ENCODE measurements at regions not wholly inside any gene's neighbourhood (a gene's known extent, or its start where the extent isn't known, plus 50 kb on each side); places are given as distances from the start of the nearest gene placed in this dataset.

DNA sequence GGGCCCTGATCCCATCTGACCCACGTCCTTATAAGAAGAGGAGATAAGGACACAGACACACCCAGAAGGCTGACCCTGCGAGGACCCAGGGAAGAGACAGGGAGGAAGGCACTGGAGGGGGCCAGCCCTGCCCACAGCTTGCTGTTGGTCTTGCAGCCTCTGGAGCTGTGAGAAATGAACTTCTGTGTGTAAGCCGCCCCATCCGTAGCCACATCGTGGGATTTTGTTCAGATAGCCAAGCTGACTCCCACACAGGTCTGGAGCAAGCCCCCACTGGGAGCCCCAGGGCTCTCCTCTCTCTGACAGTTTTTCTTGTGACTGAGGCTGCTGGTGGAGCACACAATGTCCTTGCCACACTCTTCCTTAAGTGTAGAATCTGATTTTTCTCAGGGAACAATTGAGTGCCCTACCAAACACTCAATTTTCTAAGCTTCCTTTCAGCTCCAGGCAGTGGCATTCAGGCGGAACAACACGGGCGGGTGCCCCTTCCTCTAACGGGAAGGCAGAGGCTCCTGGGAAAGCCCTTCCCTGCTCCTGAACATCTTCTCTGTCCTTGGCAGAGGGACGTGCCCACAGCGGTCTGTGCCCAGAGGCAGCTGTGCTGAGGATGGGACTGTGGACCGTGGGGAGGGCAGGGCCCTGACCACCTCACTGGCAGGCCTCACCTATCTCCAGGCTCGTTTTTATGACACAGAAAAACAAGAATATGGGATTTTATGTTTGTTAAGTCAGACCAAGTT, 160.6 kb upstream of the SHH start:
- no peak overlapping the region for H3K4me3 ChIP-seq (ENCODE audit: low read length)
- no peaks in the 10 kb centered on the region for H3K27me3 ChIP-seq (ENCODE audit: insufficient read depth, low read length)
- H3K9ac ChIP-seq (ENCODE audit: low read depth, low read length): no peak overlapping the region
- no peaks in the 10 kb centered on the region for H3K36me3 ChIP-seq (ENCODE audit: insufficient read depth, low read length)
- H3K9me3 ChIP-seq (ENCODE audit: insufficient read depth, low read depth, low read length): no peaks in the 10 kb centered on the region
- H3K27ac ChIP-seq (ENCODE audit: low read depth, low read length): no peak overlapping the region
- WGBS: 95% methylated on average over 13 of the region's 13 CpGs
- no peaks in the 10 kb centered on the region for H3K4me1 ChIP-seq (ENCODE audit: insufficient read depth, low read length)

DNA sequence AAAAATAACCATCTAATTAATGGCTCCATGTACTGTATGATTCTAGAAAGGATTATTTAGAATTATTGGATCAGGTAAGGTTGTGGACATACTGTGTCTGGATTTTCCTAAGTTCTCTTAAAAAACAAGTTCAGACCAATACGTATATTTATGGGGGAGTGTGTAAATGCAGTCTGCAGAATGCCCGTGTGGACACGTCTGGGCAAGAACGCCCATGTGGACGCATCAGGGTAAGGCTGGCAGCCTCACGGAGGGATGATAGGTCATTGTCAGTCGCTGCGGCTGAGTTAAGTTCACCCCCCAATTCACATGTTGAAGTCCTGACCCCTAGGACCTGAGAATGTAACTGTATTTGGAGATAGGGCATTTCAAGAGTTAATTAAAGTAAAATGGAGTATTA, 160.0 kb upstream of the SHH start:
- Histone ChIP-seq H3K27ac (ENCODE audit: low read depth, low read length) (no peak overlapping the region), H3K9me3 (ENCODE audit: insufficient read depth, low read depth, low read length) (no peaks in the 10 kb centered on the region)

GRCh38 chr7:155971180-155971770, 159.0 kb upstream of the SHH start:
- WGBS: 93% methylated on average over 15 of the region's 15 CpGs

More for the DNA sequence above, 160.0 kb upstream of the SHH start:
- H3K36me3 ChIP-seq (ENCODE audit: insufficient read depth, low read length): no peaks in the 10 kb centered on the region
- 91% methylated on average over 8 of the region's 8 CpGs for WGBS
- no peak overlapping the region for H3K4me3 ChIP-seq (ENCODE audit: low read length)
- no peaks in the 10 kb centered on the region for H3K4me1 ChIP-seq (ENCODE audit: insufficient read depth, low read length)
- no peak overlapping the region for H3K9ac ChIP-seq (ENCODE audit: low read depth, low read length)
- H3K27me3 ChIP-seq (ENCODE audit: insufficient read depth, low read length): no peaks in the 10 kb centered on the region

DNA sequence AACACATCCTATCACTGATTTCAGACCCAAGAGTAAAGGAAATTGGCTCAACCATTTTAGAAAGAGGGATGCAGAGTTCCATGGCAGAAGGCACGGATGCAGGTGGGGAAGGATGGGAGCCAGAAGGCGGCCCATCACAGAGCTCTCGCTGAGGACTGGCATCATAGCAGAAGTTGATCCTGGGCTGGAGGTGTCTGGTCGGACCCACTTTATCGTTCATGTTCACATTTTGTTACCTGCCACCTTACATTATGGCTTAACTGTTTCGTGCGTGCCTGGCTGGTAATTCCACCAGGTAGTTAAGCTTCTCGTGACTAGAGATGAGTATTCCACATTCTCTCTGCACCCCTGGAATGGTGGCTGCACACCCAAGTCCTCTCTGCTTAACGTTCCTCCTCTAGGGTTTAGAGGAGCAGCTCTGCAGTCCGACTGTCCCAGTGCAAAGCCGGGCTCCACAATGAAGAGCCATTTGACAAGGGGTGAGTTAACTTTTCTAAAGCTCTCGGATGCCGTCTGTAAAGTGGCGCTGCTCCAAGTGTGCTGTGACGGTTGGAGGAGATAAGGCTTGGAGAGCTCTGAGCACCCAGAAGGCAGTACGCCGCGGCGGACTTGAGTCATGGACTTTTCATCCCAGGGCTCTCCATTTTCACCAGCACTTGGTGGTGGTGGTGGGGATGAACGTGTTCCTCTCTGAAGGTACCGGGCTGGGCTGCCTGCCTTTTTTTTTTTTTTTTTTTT, 157.1 kb upstream of the SHH start:
- Histone ChIP-seq H3K4me3 (ENCODE audit: low read length) (no peak overlapping the region), H3K27me3 (ENCODE audit: insufficient read depth, low read length) (no peaks in the 10 kb centered on the region)
- 96% methylated on average over 20 of the region's 21 CpGs for WGBS

More at GRCh38 chr7:155971180-155971770, 159.0 kb upstream of the SHH start:
- H3K4me3 ChIP-seq (ENCODE audit: low read length): no peak overlapping the region
- H3K9me3 ChIP-seq (ENCODE audit: insufficient read depth, low read depth, low read length): no peaks in the 10 kb centered on the region
- H3K36me3 ChIP-seq (ENCODE audit: insufficient read depth, low read length): no peaks in the 10 kb centered on the region
- H3K4me1 ChIP-seq (ENCODE audit: insufficient read depth, low read length): no peaks in the 10 kb centered on the region
- no peak overlapping the region for H3K27ac ChIP-seq (ENCODE audit: low read depth, low read length)
- no peaks in the 10 kb centered on the region for H3K27me3 ChIP-seq (ENCODE audit: insufficient read depth, low read length)
- no peak overlapping the region for H3K9ac ChIP-seq (ENCODE audit: low read depth, low read length)

GRCh38 chr7:155965010-155965409, 152.7 kb upstream of the SHH start:
- no peak overlapping the region for H3K4me3 ChIP-seq (ENCODE audit: low read length)
- H3K36me3 ChIP-seq (ENCODE audit: insufficient read depth, low read length): no peaks in the 10 kb centered on the region
- H3K9me3 ChIP-seq (ENCODE audit: insufficient read depth, low read depth, low read length): no peaks in the 10 kb centered on the region
- H3K27ac ChIP-seq (ENCODE audit: low read depth, low read length): no peak overlapping the region
- H3K27me3 ChIP-seq (ENCODE audit: insufficient read depth, low read length): no peaks in the 10 kb centered on the region
- WGBS: 91% methylated on average over 7 of the region's 7 CpGs
- H3K9ac ChIP-seq (ENCODE audit: low read depth, low read length): no peak overlapping the region
- H3K4me1 ChIP-seq (ENCODE audit: insufficient read depth, low read length): no peaks in the 10 kb centered on the region

More for the DNA sequence above, 157.1 kb upstream of the SHH start:
- no peaks in the 10 kb centered on the region for H3K4me1 ChIP-seq (ENCODE audit: insufficient read depth, low read length)
- H3K36me3 ChIP-seq (ENCODE audit: insufficient read depth, low read length): no peaks in the 10 kb centered on the region
- H3K27ac ChIP-seq (ENCODE audit: low read depth, low read length): no peak overlapping the region
- no peaks in the 10 kb centered on the region for H3K9me3 ChIP-seq (ENCODE audit: insufficient read depth, low read depth, low read length)
- no peak overlapping the region for H3K9ac ChIP-seq (ENCODE audit: low read depth, low read length)

- H3K4me1 ChIP-seq (ENCODE audit: insufficient read depth, low read length): no peaks in the 10 kb centered on the region
- WGBS: 92% methylated on average over 9 of the region's 9 CpGs
- no peak overlapping the region for H3K9ac ChIP-seq (ENCODE audit: low read depth, low read length)
- H3K4me3 ChIP-seq (ENCODE audit: low read length): no peak overlapping the region
- H3K27ac ChIP-seq (ENCODE audit: low read depth, low read length): no peak overlapping the region
- no peaks in the 10 kb centered on the region for H3K36me3 ChIP-seq (ENCODE audit: insufficient read depth, low read length)
- no peaks in the 10 kb centered on the region for H3K27me3 ChIP-seq (ENCODE audit: insufficient read depth, low read length)
- H3K9me3 ChIP-seq (ENCODE audit: insufficient read depth, low read depth, low read length): no peaks in the 10 kb centered on the region
Measured at GRCh38 chr7:155964543-155964942, 152.3 kb upstream of the SHH start.

DNA sequence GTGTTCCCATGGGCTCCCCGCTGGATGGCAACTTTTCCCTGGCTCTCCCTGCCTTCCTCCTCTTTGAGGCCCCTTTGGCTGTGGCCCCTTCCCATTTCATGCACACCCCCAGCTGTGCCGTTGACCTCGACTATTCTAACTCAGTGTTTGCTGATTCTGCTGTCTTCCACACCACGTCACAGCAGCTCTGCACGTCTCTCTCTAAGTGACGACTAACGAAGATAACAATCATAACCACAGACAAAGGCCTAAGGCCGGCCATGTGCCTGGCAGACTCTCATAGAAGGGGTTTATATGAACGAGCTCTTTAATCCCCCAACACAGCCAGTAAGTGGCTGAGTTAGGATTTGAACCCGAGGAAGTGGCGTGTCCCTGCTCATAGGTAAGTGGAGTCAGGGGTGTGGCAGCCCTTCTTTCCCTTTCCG, 151.5 kb upstream of the SHH start:
- H3K9me3 ChIP-seq (ENCODE audit: insufficient read depth, low read depth, low read length): no peaks in the 10 kb centered on the region
- no peaks in the 10 kb centered on the region for H3K27me3 ChIP-seq (ENCODE audit: insufficient read depth, low read length)
- H3K9ac ChIP-seq (ENCODE audit: low read depth, low read length): no peak overlapping the region
- no peaks in the 10 kb centered on the region for H3K36me3 ChIP-seq (ENCODE audit: insufficient read depth, low read length)
- H3K4me3 ChIP-seq (ENCODE audit: low read length): no peak overlapping the region
- H3K27ac ChIP-seq (ENCODE audit: low read depth, low read length): no peak overlapping the region
- H3K4me1 ChIP-seq (ENCODE audit: insufficient read depth, low read length): no peaks in the 10 kb centered on the region
- 89% methylated on average over 12 of the region's 12 CpGs for WGBS

DNA sequence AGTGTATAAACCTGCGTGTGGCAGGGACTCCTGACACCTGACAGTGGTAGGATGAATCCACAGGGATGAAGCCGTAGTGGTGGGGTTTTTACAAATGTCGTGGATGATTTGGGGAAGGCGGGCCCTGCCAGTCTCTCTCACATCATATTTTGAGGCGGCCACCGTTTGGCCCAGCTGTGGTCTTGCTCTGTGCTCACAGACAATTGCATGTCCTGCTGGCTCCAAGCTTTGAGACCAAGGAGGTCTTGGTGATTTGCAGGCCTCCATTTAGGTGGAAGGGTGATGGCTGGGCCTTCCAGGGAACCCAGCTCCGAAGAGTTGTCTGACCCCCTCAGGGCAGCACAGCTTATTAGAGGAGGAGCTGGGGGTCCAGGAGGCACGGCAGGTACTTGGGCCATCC, 151.1 kb upstream of the SHH start:
- H3K36me3 ChIP-seq (ENCODE audit: insufficient read depth, low read length): no peaks in the 10 kb centered on the region
- H3K9me3 ChIP-seq (ENCODE audit: insufficient read depth, low read depth, low read length): no peaks in the 10 kb centered on the region
- no peaks in the 10 kb centered on the region for H3K27me3 ChIP-seq (ENCODE audit: insufficient read depth, low read length)
- H3K9ac ChIP-seq (ENCODE audit: low read depth, low read length): no peak overlapping the region
- WGBS: 95% methylated on average over 8 of the region's 8 CpGs
- no peak overlapping the region for H3K27ac ChIP-seq (ENCODE audit: low read depth, low read length)
- no peak overlapping the region for H3K4me3 ChIP-seq (ENCODE audit: low read length)
- H3K4me1 ChIP-seq (ENCODE audit: insufficient read depth, low read length): no peaks in the 10 kb centered on the region

DNA sequence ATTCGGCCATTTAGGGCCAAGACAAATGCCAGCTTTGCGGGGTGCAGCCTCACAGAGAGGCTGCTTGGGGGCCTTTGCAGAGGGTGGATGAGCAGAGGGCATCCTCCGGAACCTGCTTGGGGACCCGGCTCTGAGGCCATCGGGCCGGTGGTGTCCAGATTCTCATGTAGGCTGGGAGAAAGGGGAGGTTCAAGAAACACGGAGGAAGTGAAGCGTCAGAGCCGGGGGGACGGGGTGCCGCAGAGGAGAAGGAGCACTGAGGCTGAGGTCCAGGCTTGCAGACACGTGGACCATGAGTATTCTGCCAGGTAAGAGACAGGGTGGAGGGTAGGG, 150.7 kb upstream of the SHH start:
- WGBS: 91% methylated on average over 12 of the region's 12 CpGs
- no peaks in the 10 kb centered on the region for H3K27me3 ChIP-seq (ENCODE audit: insufficient read depth, low read length)
- no peak overlapping the region for H3K9ac ChIP-seq (ENCODE audit: low read depth, low read length)
- H3K36me3 ChIP-seq (ENCODE audit: insufficient read depth, low read length): no peaks in the 10 kb centered on the region
- H3K9me3 ChIP-seq (ENCODE audit: insufficient read depth, low read depth, low read length): no peaks in the 10 kb centered on the region
- H3K4me1 ChIP-seq (ENCODE audit: insufficient read depth, low read length): no peaks in the 10 kb centered on the region
- H3K27ac ChIP-seq (ENCODE audit: low read depth, low read length): no peak overlapping the region
- no peak overlapping the region for H3K4me3 ChIP-seq (ENCODE audit: low read length)

GRCh38 chr7:155962191-155962967, 150.1 kb upstream of the SHH start:
- H3K4me3 ChIP-seq (ENCODE audit: low read length): no peak overlapping the region
- no peaks in the 10 kb centered on the region for H3K4me1 ChIP-seq (ENCODE audit: insufficient read depth, low read length)
- WGBS: 88% methylated on average over 12 of the region's 13 CpGs
- H3K27ac ChIP-seq (ENCODE audit: low read depth, low read length): no peak overlapping the region
- H3K36me3 ChIP-seq (ENCODE audit: insufficient read depth, low read length): no peaks in the 10 kb centered on the region
- H3K9ac ChIP-seq (ENCODE audit: low read depth, low read length): no peak overlapping the region
- no peaks in the 10 kb centered on the region for H3K27me3 ChIP-seq (ENCODE audit: insufficient read depth, low read length)
- no peaks in the 10 kb centered on the region for H3K9me3 ChIP-seq (ENCODE audit: insufficient read depth, low read depth, low read length)

Measured in HUES64 (cell line).